OCI-LY7 (cell line): ENCODE measurements at regions not wholly inside any gene's neighbourhood (a gene's known extent, or its start where the extent isn't known, plus 50 kb on each side); places are given as distances from the start of the nearest gene placed in this dataset.

Source experiments
- BruUV-seq: library from RNA; stranded (reverse); fragments of 400-500 nt; replicated peaks from 2 replicates; lab custom pipeline; 2021; lab: Mats Ljungman, UMichigan
- CTCF ChIA-PET: fragments of 300-600 bp; sonication (Branson Sonifier 250); formaldehyde crosslinking; loops from one replicate; lab custom pipeline; 2022; ENCODE audit warnings: antibody characterized with exemption; ENCODE audit not compliant: unreplicated experiment; lab: Charles Lee
- POLR2A ChIA-PET: fragments of 300-600 bp; sonication (Branson Sonifier 250); formaldehyde crosslinking; loops from one replicate; lab custom pipeline; 2022; ENCODE audit warnings: antibody characterized with exemption; lab: Charles Lee
- DNase-seq: peaks from one replicate; pipeline ENCODE4 v3.0.0-alpha.2; 2015; ENCODE audit warnings: low spot score
- H2AFZ ChIP-seq: fragments of 200-600 bp; sonication (generic), shearing (Covaris generic); 2 replicates; pipeline ENCODE4 v1.6.1; 2014; ENCODE audit warnings: mild to moderate bottlenecking, antibody characterized with exemption, low read length, moderate library complexity
- H3K27ac ChIP-seq: fragments of 200-600 bp; sonication (generic); 2 replicates; pipeline ENCODE4 v1.5.1; 2014; ENCODE audit warnings: mixed run types, low read depth, mild to moderate bottlenecking, moderate library complexity, low read length, inconsistent platforms; ENCODE audit not compliant: poor library complexity, severe bottlenecking
- H3K36me3 ChIP-seq: fragments of 200-600 bp; sonication (generic); 2 replicates; pipeline ENCODE4 v1.6.1; 2014; ENCODE audit warnings: mild to moderate bottlenecking, antibody characterized with exemption, low read length, moderate library complexity, mixed read lengths; ENCODE audit not compliant: insufficient read depth
- H3K4me1 ChIP-seq: fragments of 200-600 bp; sonication (generic); 2 replicates; pipeline ENCODE4 v1.5.1; 2014; ENCODE audit warnings: mild to moderate bottlenecking, low read length; ENCODE audit not compliant: insufficient read depth, poor library complexity, severe bottlenecking
- H3K4me2 ChIP-seq: fragments of 200-600 bp; sonication (generic); 2 replicates; pipeline ENCODE4 v1.6.1; 2014; ENCODE audit warnings: mild to moderate bottlenecking, low read length
- H3K4me3 ChIP-seq: fragments of 200-600 bp; sonication (generic); 2 replicates; pipeline ENCODE4 v1.5.1; 2014; ENCODE audit warnings: mild to moderate bottlenecking, low read depth, low read length; ENCODE audit not compliant: poor library complexity, severe bottlenecking
- H3K79me2 ChIP-seq: fragments of 200-600 bp; sonication (generic); 2 replicates; pipeline ENCODE4 v1.6.1; 2016; ENCODE audit warnings: low read depth, mild to moderate bottlenecking, low read length, moderate library complexity, mixed read lengths; ENCODE audit not compliant: insufficient read depth
- H3K9me2 ChIP-seq: fragments of 200-600 bp; sonication (generic); 2 replicates; pipeline ENCODE4 v1.6.1; 2016; ENCODE audit warnings: mild to moderate bottlenecking, low read length, mixed read lengths; ENCODE audit not compliant: insufficient read depth
- H3K9me3 ChIP-seq: fragments of 200-600 bp; sonication (generic); 2 replicates; pipeline ENCODE4 v1.6.1; 2014; ENCODE audit warnings: mild to moderate bottlenecking, mixed run types, low read length, mixed read lengths
- H4K20me1 ChIP-seq: fragments of 200-600 bp; sonication (generic); 2 replicates; pipeline ENCODE4 v1.6.1; 2014; ENCODE audit warnings: mild to moderate bottlenecking, antibody characterized with exemption, low read length, moderate library complexity, mixed read lengths; ENCODE audit not compliant: insufficient read depth
- EZH2phosphoT487 ChIP-seq: fragments of 200-600 bp; sonication (generic); IDR thresholded peaks from 2 replicates; pipeline ENCODE4 v1.6.1; 2018; ENCODE audit warnings: low read depth, borderline replicate concordance, mild to moderate bottlenecking, mixed run types, antibody characterized with exemption, low read length, moderate library complexity, mixed read lengths
- intact Hi-C: fragments of 100-400 bp; cut with micrococcal nuclease; formaldehyde crosslinking; loops from one replicate; pipeline ENCODE4 v1.10.0; 2022; ENCODE audit not compliant: unreplicated experiment
- TF ChIP-seq, protein P1 (sequence below): fragments of 200-600 bp; sonication (generic); conservative IDR thresholded peaks from 2 replicates; pipeline ENCODE4 v1.5.1; 2014; ENCODE audit warnings: mild to moderate bottlenecking, antibody characterized with exemption, low read length, moderate library complexity, mixed read lengths

DNA sequence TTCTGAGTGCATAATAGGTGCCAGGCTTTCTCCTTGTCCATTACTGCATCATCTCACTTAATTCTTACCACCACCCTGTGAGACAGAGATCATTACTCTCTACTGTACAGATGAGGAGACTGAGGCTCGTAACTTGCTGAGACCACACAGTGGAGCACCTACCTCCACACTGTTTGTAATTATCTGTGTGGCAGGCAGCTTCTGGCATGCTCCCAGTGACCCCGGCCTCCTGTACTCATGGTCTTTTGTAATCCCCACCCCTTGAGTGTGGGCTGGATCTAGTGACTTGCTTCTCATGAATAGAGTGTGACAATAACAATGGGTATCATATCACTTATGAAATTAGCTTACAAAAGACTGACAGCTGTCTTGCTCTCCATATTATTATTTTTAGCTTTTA lies 407.3 kb downstream of the MATN1 start:
- H3K9me3 ChIP-seq = no peaks in the 10 kb centered on the region
- intact Hi-C loops = no loop called here
- no peak for DNase-seq
- no peaks in the 10 kb centered on the region for H4K20me1 ChIP-seq
- H3K79me2 ChIP-seq = no peaks in the 10 kb centered on the region
- CTCF ChIA-PET = interaction anchor here (0.6 kb wide), 1 partner anchor 10 kb away, joined by 3 read pairs; no protein-coding TSS in a partner anchor
- H3K4me1 ChIP-seq = no peaks in the 10 kb centered on the region
- H3K9me2 ChIP-seq = no peaks in the 10 kb centered on the region
- BruUV-seq = no TSS peak
- POLR2A ChIA-PET = no interaction called here
- no peaks in the 10 kb centered on the region for H3K36me3 ChIP-seq
- no peak overlapping the region for H3K4me2 ChIP-seq
- no peak overlapping the region for H3K27ac ChIP-seq
- H3K4me3 ChIP-seq = no peak overlapping the region
- H2AFZ ChIP-seq = no peak overlapping the region
- no peak for TF ChIP-seq EZH2phosphoT487
- TF ChIP-seq, protein P1, sequence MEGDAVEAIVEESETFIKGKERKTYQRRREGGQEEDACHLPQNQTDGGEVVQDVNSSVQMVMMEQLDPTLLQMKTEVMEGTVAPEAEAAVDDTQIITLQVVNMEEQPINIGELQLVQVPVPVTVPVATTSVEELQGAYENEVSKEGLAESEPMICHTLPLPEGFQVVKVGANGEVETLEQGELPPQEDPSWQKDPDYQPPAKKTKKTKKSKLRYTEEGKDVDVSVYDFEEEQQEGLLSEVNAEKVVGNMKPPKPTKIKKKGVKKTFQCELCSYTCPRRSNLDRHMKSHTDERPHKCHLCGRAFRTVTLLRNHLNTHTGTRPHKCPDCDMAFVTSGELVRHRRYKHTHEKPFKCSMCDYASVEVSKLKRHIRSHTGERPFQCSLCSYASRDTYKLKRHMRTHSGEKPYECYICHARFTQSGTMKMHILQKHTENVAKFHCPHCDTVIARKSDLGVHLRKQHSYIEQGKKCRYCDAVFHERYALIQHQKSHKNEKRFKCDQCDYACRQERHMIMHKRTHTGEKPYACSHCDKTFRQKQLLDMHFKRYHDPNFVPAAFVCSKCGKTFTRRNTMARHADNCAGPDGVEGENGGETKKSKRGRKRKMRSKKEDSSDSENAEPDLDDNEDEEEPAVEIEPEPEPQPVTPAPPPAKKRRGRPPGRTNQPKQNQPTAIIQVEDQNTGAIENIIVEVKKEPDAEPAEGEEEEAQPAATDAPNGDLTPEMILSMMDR = no peak

DNA sequence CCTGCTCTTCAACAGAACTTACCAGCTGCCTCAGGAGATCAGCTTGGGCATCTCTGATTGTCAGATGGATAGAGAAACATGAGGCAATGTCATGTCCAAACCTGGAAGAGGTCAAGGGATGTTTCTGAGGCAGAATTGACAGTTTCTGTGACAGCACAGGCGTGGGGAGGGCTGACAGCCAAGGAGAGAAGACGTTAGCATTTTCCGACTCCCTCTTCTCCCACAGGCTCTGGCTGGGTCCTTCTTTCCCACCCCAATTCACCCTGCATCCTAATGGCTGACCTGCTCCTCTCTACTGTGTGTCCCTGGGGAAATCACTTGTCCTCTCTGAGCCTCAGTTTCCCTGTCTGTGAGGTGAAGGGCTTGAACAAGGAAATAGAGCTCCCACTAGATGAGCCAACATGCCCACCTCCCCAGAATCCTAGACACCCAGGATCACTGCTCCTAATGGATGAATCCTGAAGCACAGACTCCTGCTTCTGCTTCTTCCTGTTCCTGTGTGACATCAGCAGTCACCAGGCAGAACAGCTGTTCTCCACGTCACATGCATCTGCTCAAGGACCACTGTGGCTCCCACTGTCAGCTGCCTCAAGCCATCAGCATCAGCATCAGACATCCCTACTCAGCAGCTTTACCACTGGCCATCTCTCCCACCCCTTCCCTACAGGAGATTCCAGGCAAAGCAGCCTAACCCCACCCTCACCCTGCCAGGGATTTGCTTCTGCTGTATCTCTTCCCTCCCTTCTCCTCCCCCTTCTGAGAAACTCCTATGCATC lies 408.0 kb downstream of the MATN1 start:
- Histone ChIP-seq H3K4me1 (no peaks in the 10 kb centered on the region), H3K79me2 (no peaks in the 10 kb centered on the region), H3K27ac (no peak overlapping the region), H3K9me3 (no peaks in the 10 kb centered on the region), H3K4me2 (no peak overlapping the region), H2AFZ (no peak overlapping the region), H3K9me2 (no peaks in the 10 kb centered on the region), H4K20me1 (no peaks in the 10 kb centered on the region), H3K4me3 (no peak overlapping the region), H3K36me3 (no peaks in the 10 kb centered on the region)
- ChIA-PET POLR2A (no interaction called here), CTCF (interaction anchor here (0.6 kb wide), 1 partner anchor 10 kb away, joined by 3 read pairs; no protein-coding TSS in a partner anchor)
- BruUV-seq = no TSS peak
- intact Hi-C loops = no loop called here
- peak; percentile 15 for DNase-seq
- no peak for TF ChIP-seq EZH2phosphoT487
- TF ChIP-seq, protein P1 = no peak

DNA sequence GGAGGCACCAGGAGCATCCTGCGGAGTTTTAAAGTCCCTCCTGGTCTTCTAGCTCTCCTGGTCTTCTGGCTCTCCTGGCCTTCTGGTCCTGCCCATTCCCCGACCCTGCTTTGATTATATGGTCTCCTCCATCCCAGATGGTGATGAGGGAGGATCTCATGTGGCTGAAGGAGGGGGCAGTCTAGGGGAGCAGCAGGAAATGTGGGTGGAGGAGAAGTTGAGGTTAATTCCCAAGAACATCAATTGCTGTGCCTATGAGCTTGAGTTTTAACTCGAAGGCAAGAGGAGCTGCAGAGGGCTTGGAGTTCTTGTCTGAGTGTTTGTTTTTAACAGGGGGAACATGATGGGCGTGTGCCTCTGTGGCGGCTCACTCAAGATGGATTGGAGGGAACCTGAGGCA lies 408.8 kb downstream of the MATN1 start:
- Histone ChIP-seq H3K36me3 (no peaks in the 10 kb centered on the region), H3K9me2 (no peaks in the 10 kb centered on the region), H4K20me1 (no peaks in the 10 kb centered on the region), H3K4me3 (no peak overlapping the region), H3K27ac (no peak overlapping the region), H3K4me1 (no peaks in the 10 kb centered on the region), H3K4me2 (no peak overlapping the region), H3K79me2 (no peaks in the 10 kb centered on the region), H3K9me3 (no peaks in the 10 kb centered on the region), H2AFZ (no peak overlapping the region)
- intact Hi-C loops = no loop called here
- TF ChIP-seq, protein P1 = no peak
- TF ChIP-seq EZH2phosphoT487 = no peak
- no TSS peak for BruUV-seq
- no peak for DNase-seq
- ChIA-PET CTCF (no interaction called here), POLR2A (no interaction called here)
